Stomach (tissue), 8 donors: ENCODE measurements at regions not wholly inside any gene's neighbourhood (a gene's known extent, or its start where the extent isn't known, plus 50 kb on each side); places are given as distances from the start of the nearest gene placed in this dataset.

Source experiments
- DNase-seq, 2 donors: peaks; one replicate each; pipeline versions ENCODE4 v3.0.0 to v3.0.0-alpha.2; 2013 to 2019
- H3K27ac ChIP-seq, 5 donors: fragments of 200-600 bp in 4 of 5; sonication (generic) in 4 of 5; one replicate each; pipeline ENCODE4 v1.5.1; 2013 to 2019; ENCODE audit warnings: mild to moderate bottlenecking in 1 of 5, moderate library complexity in 1 of 5
- H3K27me3 ChIP-seq, 3 donors: fragments of 200-600 bp; sonication (generic); one replicate each; pipeline ENCODE4 v1.5.1; 2017 to 2019; ENCODE audit warnings: mixed run types in 1 of 3
- H3K36me3 ChIP-seq, 4 donors: fragments of 200-600 bp; sonication (generic); 1 replicate in 3 of 4; 2 replicates in 1 of 4; pipeline ENCODE4 v1.5.1; 2016 to 2019
- H3K4me1 ChIP-seq, 4 donors: fragments of 200-600 bp; sonication (generic); one replicate each; pipeline ENCODE4 v1.5.1; 2016 to 2019
- H3K4me3 ChIP-seq, 4 donors: fragments of 200-600 bp; sonication (generic) in 3 of 4; one replicate each; pipeline ENCODE4 v1.5.1; 2016 to 2019; ENCODE audit warnings: mild to moderate bottlenecking in 1 of 4
- H3K9me3 ChIP-seq, 4 donors: fragments of 200-600 bp; sonication (generic); one replicate each; pipeline ENCODE4 v1.5.1; 2016 to 2019
- CTCF ChIP-seq, 7 experiments: fragments of 450-650 bp in 4 of 7; fragments of 200-600 bp in 3 of 7; sonication (generic) in 3 of 7; IDR thresholded peaks; one replicate each; pipeline ENCODE4 v1.5.1; 2016 to 2019; ENCODE audit warnings: antibody characterized with exemption in 7 of 7, control low read depth in 2 of 7, mild to moderate bottlenecking in 1 of 7
- EP300 ChIP-seq: sonication (generic); formaldehyde crosslinking; IDR thresholded peaks from one replicate; pipeline ENCODE4 v1.6.1; 2017; ENCODE audit warnings: antibody characterized with exemption
- POLR2A ChIP-seq, 4 donors: fragments of 450-650 bp; IDR thresholded peaks; one replicate each; pipeline ENCODE4 v1.6.1; 2016; ENCODE audit warnings: antibody characterized with exemption in 4 of 4, control low read depth in 2 of 4, mild to moderate bottlenecking in 1 of 4, moderate library complexity in 1 of 4
- POLR2AphosphoS5 ChIP-seq, 3 donors: sonication (generic); formaldehyde crosslinking; IDR thresholded peaks; one replicate each; pipeline ENCODE4 v1.6.1; 2016; ENCODE audit warnings: antibody characterized with exemption in 3 of 3
- WGBS, 5 donors: extraction: QIAGEN DNeasy Blood & Tissue Kit in 3 of 5; methylation state at CpG; one replicate each; pipeline versions ENCODE4 v1.1.5 to v1.1.7; 2013 to 2018; 5-methylcytosine and 5-hydroxymethylcytosine counted together
- intact Hi-C: fragments of 100-400 bp; cut with DNase I; formaldehyde crosslinking; loops from one replicate; pipeline ENCODE4 v1.15.1; 2023; ENCODE audit warnings: low total_unique reads
- donor health status: healthy with polysubstance abuse.
- donor health status: Bipolar disorder and iron deficiency.
- donor health status: healthy.

DNA sequence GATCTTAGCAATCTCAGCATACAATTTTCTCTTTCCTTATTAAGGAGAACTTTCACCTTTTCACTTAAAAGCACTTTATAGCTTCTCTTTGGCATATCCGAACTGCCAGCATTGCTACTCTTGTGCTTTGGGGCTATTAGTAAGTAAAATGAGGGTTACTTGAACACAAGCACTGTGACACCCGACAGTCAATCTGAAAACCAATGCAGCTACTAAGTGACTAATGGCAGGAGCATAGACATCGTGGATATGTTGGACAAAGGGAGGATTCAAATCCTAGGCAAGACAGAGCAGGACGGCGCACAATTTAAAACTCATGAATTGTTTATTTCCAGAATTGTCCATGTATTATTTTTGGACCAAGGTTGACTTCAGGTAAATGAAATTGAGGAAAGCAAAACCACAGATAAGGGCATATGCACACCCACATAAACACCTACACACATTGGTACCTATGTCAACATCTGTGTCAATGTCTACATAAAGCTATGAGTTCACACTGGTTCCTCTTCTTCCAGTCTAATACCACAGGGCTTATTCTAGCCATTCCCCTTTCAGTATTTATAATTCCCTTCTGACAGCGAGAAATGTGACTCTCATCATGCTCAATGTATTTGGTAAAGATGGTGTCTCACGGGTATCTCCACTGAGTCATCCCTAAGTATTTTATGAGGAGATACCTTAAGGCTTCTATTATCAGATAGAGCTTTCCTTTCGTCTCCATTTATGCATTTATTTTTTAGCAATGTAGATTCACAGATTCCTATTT, 75.3 kb upstream of the RALGPS2 start:
- Histone ChIP-seq H3K9me3 (no peaks in the 10 kb centered on the region), H3K4me3 (no peak overlapping the region), H3K27ac (no peak overlapping the region), H3K36me3 (no peaks in the 10 kb centered on the region), H3K27me3 (no peaks in the 10 kb centered on the region), H3K4me1 (peaks cover 0 to 3% (median under 1%) of the 10 kb centered on the region in 4 donors)
- WGBS, 5 donors = 87 to 92% (median 90%) methylated on average over 8 of the region's 8 CpGs
- TF ChIP-seq EP300 = no peak
- TF ChIP-seq POLR2A (IDR thresholded peaks at IDR 0.05) = no peak
- TF ChIP-seq CTCF (IDR thresholded peaks at IDR 0.05) = no peak
- no peak for TF ChIP-seq POLR2AphosphoS5 (IDR thresholded peaks at IDR 0.05)
- no peak for DNase-seq
- intact Hi-C loops = no loop called here

- DNase-seq = peak in 1 of 2 donors; percentile 52
- WGBS, 5 donors = 54 to 61% (median 55%) methylated on average over 6 of the region's 6 CpGs
- intact Hi-C loops = no loop called here
These were observed 74.0 kb upstream of the RALGPS2 start for GRCh38 chr1:178650934-178651511.

DNA sequence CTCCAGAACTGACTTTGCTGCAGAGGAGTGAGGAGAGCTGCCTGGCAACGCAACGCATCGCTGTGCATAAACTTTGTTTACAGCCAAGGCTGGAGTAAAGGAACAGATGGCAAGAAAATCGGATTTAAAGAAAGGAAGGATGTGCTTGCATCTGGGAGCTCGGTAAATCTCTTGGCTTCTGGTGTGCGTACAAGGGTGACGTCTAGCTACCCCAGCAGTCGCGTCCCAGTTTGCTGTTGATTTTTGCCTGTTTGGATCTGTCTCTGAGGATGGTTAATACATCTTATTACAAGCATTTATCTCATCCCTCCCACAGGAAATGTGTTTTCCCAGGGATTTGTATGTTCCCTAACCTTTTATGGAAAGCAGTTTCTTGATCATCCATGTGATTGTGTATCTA, 73.3 kb upstream of the RALGPS2 start:
- 51 to 76% (median 68%) methylated on average over 9 of the region's 9 CpGs for WGBS, 5 donors
- DNase-seq = peak in 1 of 2 donors; percentile 86
- Histone ChIP-seq H3K36me3 (no peaks in the 10 kb centered on the region), H3K9me3 (no peaks in the 10 kb centered on the region), H3K27me3 (no peaks in the 10 kb centered on the region), H3K4me3 (no peak overlapping the region), H3K27ac (peak overlapping the region in 1 of 5 donors; percentile 34), H3K4me1 (peaks cover 0 to 4% (median 0%) of the 10 kb centered on the region in 4 donors)
- TF ChIP-seq POLR2AphosphoS5 (IDR thresholded peaks at IDR 0.05) (no peak), EP300 (no peak), POLR2A (IDR thresholded peaks at IDR 0.05) (no peak), CTCF (IDR thresholded peaks at IDR 0.05) (no peak)
- intact Hi-C loops = no loop called here

More at GRCh38 chr1:178650934-178651511, 74.0 kb upstream of the RALGPS2 start:
- no peak overlapping the region for H3K4me3 ChIP-seq
- no peaks in the 10 kb centered on the region for H3K27me3 ChIP-seq
- no peaks in the 10 kb centered on the region for H3K9me3 ChIP-seq
- no peaks in the 10 kb centered on the region for H3K36me3 ChIP-seq
- no peak for TF ChIP-seq POLR2A (IDR thresholded peaks at IDR 0.05)
- TF ChIP-seq EP300 = no peak
- no peak for TF ChIP-seq CTCF (IDR thresholded peaks at IDR 0.05)
- no peak for TF ChIP-seq POLR2AphosphoS5 (IDR thresholded peaks at IDR 0.05)
- peak overlapping the region in 2 of 5 donors; percentile 18 to 34 for H3K27ac ChIP-seq
- H3K4me1 ChIP-seq = peaks cover 0 to 4% (median 0%) of the 10 kb centered on the region in 4 donors

GRCh38 chr1:178652506-178653490, 72.2 kb upstream of the RALGPS2 start:
- 80 to 91% (median 86%) methylated on average over 8 of the region's 8 CpGs for WGBS, 5 donors
- Histone ChIP-seq H3K4me3 (no peak overlapping the region), H3K9me3 (no peaks in the 10 kb centered on the region), H3K36me3 (no peaks in the 10 kb centered on the region), H3K4me1 (peaks cover 0 to 4% (median 0%) of the 10 kb centered on the region in 4 donors), H3K27me3 (no peaks in the 10 kb centered on the region), H3K27ac (peak overlapping the region in 3 of 5 donors; percentile 11 to 56 (median 34))
- TF ChIP-seq EP300 (no peak), POLR2AphosphoS5 (IDR thresholded peaks at IDR 0.05) (peak in 1 of 3 donors; percentile 37), CTCF (IDR thresholded peaks at IDR 0.05) (no peak)
- intact Hi-C loops = no loop called here
- DNase-seq = peak in 1 of 2 donors; percentile 50
